Panc1 (cell line): ENCODE measurements at regions not wholly inside any gene's neighbourhood (a gene's known extent, or its start where the extent isn't known, plus 50 kb on each side); places are given as distances from the start of the nearest gene placed in this dataset.

Experiments
- POLR2AphosphoS5 ChIP-seq: IDR thresholded peaks from 2 replicates; pipeline ENCODE4 v1.6.1; 2012; ENCODE audit warnings: mild to moderate bottlenecking, low read depth, low read length, moderate library complexity
- SIN3A ChIP-seq: IDR thresholded peaks from 2 replicates; pipeline ENCODE4 v1.6.1; 2012; ENCODE audit warnings: low read depth, mild to moderate bottlenecking, low read length, moderate library complexity, borderline replicate concordance; ENCODE audit not compliant: insufficient read depth
- TCF7L2 ChIP-seq: IDR thresholded peaks from 2 replicates; pipeline ENCODE4 v1.6.1; 2011; ENCODE audit warnings: mild to moderate bottlenecking, low read depth, low read length, inconsistent platforms
- TF ChIP-seq, protein P1 (sequence below): fragments of 450-650 bp; IDR thresholded peaks from 2 replicates; pipeline ENCODE4 v1.5.1; 2017; ENCODE audit warnings: mild to moderate bottlenecking
- TF ChIP-seq, protein P2 (sequence below), 2 experiments: IDR thresholded peaks; 2 replicates each; pipeline ENCODE4 v1.6.1; 2011 to 2012; ENCODE audit warnings: low read depth in 2 of 2, control low read depth in 1 of 2, low read length in 1 of 2, mild to moderate bottlenecking in 1 of 2, moderate library complexity in 1 of 2; ENCODE audit not compliant: insufficient read depth in 1 of 2

DNA sequence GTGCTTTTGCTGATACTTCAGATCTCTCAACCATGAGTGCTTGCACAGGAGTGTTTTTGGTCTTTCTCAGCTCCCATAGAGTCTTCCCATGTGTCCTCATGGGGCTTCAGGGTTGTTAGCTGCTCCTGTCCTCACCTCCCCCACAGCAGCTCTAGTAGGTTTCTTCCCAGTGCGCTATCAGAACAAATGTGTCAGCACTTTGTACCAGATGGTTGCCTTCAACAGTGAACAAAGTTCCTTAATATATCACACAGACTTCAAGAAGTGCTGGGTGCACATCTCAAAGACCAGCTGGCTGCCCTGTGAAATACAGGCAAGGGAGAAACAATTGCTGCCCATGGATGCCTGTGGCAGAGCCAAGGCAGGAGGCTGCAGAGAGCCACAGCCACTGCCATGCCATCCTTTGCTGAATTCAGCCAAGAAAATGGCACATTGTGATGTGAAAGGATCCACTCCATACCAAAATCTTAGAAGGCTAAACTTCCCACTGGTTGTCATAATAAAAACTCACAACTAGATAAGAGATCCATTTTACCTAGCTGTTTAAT lies 471.3 kb downstream of the C6orf118 start:
- TF ChIP-seq, protein P1, sequence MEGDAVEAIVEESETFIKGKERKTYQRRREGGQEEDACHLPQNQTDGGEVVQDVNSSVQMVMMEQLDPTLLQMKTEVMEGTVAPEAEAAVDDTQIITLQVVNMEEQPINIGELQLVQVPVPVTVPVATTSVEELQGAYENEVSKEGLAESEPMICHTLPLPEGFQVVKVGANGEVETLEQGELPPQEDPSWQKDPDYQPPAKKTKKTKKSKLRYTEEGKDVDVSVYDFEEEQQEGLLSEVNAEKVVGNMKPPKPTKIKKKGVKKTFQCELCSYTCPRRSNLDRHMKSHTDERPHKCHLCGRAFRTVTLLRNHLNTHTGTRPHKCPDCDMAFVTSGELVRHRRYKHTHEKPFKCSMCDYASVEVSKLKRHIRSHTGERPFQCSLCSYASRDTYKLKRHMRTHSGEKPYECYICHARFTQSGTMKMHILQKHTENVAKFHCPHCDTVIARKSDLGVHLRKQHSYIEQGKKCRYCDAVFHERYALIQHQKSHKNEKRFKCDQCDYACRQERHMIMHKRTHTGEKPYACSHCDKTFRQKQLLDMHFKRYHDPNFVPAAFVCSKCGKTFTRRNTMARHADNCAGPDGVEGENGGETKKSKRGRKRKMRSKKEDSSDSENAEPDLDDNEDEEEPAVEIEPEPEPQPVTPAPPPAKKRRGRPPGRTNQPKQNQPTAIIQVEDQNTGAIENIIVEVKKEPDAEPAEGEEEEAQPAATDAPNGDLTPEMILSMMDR = no peak
- TF ChIP-seq POLR2AphosphoS5 (no peak), SIN3A (no peak), TCF7L2 (no peak)
- TF ChIP-seq, protein P2, sequence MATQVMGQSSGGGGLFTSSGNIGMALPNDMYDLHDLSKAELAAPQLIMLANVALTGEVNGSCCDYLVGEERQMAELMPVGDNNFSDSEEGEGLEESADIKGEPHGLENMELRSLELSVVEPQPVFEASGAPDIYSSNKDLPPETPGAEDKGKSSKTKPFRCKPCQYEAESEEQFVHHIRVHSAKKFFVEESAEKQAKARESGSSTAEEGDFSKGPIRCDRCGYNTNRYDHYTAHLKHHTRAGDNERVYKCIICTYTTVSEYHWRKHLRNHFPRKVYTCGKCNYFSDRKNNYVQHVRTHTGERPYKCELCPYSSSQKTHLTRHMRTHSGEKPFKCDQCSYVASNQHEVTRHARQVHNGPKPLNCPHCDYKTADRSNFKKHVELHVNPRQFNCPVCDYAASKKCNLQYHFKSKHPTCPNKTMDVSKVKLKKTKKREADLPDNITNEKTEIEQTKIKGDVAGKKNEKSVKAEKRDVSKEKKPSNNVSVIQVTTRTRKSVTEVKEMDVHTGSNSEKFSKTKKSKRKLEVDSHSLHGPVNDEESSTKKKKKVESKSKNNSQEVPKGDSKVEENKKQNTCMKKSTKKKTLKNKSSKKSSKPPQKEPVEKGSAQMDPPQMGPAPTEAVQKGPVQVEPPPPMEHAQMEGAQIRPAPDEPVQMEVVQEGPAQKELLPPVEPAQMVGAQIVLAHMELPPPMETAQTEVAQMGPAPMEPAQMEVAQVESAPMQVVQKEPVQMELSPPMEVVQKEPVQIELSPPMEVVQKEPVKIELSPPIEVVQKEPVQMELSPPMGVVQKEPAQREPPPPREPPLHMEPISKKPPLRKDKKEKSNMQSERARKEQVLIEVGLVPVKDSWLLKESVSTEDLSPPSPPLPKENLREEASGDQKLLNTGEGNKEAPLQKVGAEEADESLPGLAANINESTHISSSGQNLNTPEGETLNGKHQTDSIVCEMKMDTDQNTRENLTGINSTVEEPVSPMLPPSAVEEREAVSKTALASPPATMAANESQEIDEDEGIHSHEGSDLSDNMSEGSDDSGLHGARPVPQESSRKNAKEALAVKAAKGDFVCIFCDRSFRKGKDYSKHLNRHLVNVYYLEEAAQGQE (IDR thresholded peaks at IDR 0.05; ENCODE audit: insufficient read depth in 1 of 2, low read depth in 2 of 2, low read length in 1 of 2) = no peak
